HG03097 (cell line): ENCODE measurements at regions not wholly inside any gene's neighbourhood (a gene's known extent, or its start where the extent isn't known, plus 50 kb on each side); places are given as distances from the start of the nearest gene placed in this dataset.
"Not testable (repeated sequence)": the region's sequence is repeated elsewhere in the genome, so short reads cannot be mapped to it uniquely, and the experiment has no call there.

ENCODE experiments used
- ATAC-seq: cut with Tn5 transposase; IDR thresholded peaks from one replicate; pipeline ENCODE4 v1.9.1; 2021; ENCODE audit not compliant: unreplicated experiment, low FRiP score

GRCh38 chr12:124655698-124656516 lies 88.5 kb upstream of the NCOR2 start:
- no peak for ATAC-seq

- ATAC-seq: no peak
Measured at GRCh38 chr12:124655048-124655697, 87.8 kb upstream of the NCOR2 start.

GRCh38 chr12:124654666-124655047 lies 87.2 kb upstream of the NCOR2 start:
- no peak for ATAC-seq

- no peak for ATAC-seq
Measured at GRCh38 chr12:124653169-124653931, 85.9 kb upstream of the NCOR2 start.

GRCh38 chr12:124652661-124653060 lies 85.2 kb upstream of the NCOR2 start:
- ATAC-seq: no peak

- no peak for ATAC-seq
Measured at GRCh38 chr12:124651516-124652273, 84.3 kb upstream of the NCOR2 start.

- no peak for ATAC-seq
Measured at GRCh38 chr12:124650912-124651311, 83.5 kb upstream of the NCOR2 start.

GRCh38 chr12:124648710-124649384 lies 81.4 kb upstream of the NCOR2 start:
- ATAC-seq: no peak

GRCh38 chr12:124647316-124647715 lies 79.9 kb upstream of the NCOR2 start:
- ATAC-seq: no peak

GRCh38 chr12:124646385-124647230 lies 79.2 kb upstream of the NCOR2 start:
- ATAC-seq: no peak

GRCh38 chr12:124645530-124646244 lies 78.3 kb upstream of the NCOR2 start:
- no peak for ATAC-seq

- not testable (repeated sequence) for ATAC-seq
Measured at GRCh38 chr12:124643768-124644167, 76.4 kb upstream of the NCOR2 start.

GRCh38 chr12:124642105-124642504 lies 74.7 kb upstream of the NCOR2 start:
- ATAC-seq: no peak

GRCh38 chr12:124641591-124641990 lies 74.2 kb upstream of the NCOR2 start:
- ATAC-seq: no peak

GRCh38 chr12:124640056-124640455 lies 72.6 kb upstream of the NCOR2 start:
- no peak for ATAC-seq

- ATAC-seq: no peak
Measured at GRCh38 chr12:124639122-124639806, 71.9 kb upstream of the NCOR2 start.

GRCh38 chr12:124637581-124637981 lies 70.2 kb upstream of the NCOR2 start:
- no peak for ATAC-seq

GRCh38 chr12:124637163-124637562 lies 69.8 kb upstream of the NCOR2 start:
- no peak for ATAC-seq
